Stimulated activated effector memory CD8-positive, alpha-beta T cell treated with anti-CD3 and anti-CD28 coated beads, Interleukin-12 subunit alpha, Interleukin-12 subunit beta, amount 100 ng/mL, for 72 hours (primary cell): ENCODE measurements at regions not wholly inside any gene's neighbourhood (a gene's known extent, or its start where the extent isn't known, plus 50 kb on each side); places are given as distances from the start of the nearest gene placed in this dataset.
"Not testable (repeated sequence)": the region's sequence is repeated elsewhere in the genome, so short reads cannot be mapped to it uniquely, and the experiment has no call there.

ENCODE experiments used
- ATAC-seq: fragments of 150-1000 bp; cut with Tn5 transposase; 2 replicates; pipeline ENCODE4 v1.10.0; 2021
- DNase-seq, 2 donors: peaks; one replicate each; pipeline ENCODE4 v3.0.0; 2021 to 2022; ENCODE audit warnings: low spot score in 2 of 2
- H3K27ac Mint-ChIP-seq: one replicate; pipeline ENCODE4 v1.8.0; 2022; ENCODE audit warnings: mild to moderate bottlenecking, mixed read lengths
- H3K36me3 Mint-ChIP-seq: one replicate; pipeline ENCODE4 v1.8.0; 2022; ENCODE audit warnings: mild to moderate bottlenecking, mixed read lengths
- H3K4me1 Mint-ChIP-seq: one replicate; pipeline ENCODE4 v1.8.0; 2022; ENCODE audit warnings: mixed read lengths
- H3K4me3 Mint-ChIP-seq: one replicate; pipeline ENCODE4 v1.8.0; 2022; ENCODE audit warnings: mild to moderate bottlenecking, mixed read lengths
- H3K9me3 Mint-ChIP-seq: one replicate; pipeline ENCODE4 v1.8.0; 2022; ENCODE audit warnings: mixed read lengths

- Mint-ChIP-seq H3K4me3 (no peak overlapping the region), H3K4me1 (no peaks in the 10 kb centered on the region), H3K9me3 (no peaks in the 10 kb centered on the region), H3K36me3 (no peaks in the 10 kb centered on the region), H3K27ac (no peak overlapping the region)
- peak; percentile 62 for ATAC-seq
- no peak for DNase-seq
Measured at GRCh38 chr7:115822380-115822779, 208.2 kb downstream of the TFEC start.

DNA sequence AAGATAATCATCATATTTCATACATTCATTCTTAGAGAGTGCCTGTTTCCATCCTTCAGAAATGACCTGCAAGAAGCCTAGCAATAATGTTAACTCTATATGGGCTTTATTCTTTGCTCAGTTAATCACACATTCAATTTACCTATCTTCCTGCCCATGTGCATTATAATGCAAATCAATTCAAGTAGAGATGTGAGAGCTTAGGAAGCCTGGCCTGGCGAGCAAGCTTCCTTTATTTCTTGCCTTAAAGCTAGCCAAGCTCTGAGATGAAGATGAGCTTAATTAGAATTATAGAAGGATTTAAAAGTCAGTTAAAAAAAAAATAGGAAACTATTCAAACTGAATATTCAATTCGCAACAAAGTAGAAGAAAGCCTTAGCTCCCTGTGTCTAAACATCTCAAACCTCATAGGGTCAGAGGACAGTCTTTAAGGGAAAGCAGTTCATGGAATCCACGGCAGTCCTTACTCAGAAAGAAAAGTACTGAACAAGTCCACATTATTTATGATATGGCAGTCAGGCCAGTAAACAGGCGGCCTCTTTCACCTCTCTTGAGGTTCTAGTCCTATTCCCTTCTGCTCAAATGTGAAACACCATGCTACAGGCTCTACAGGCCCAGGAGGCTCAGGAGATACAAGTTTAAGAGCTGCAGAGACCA lies 214.1 kb downstream of the TFEC start:
- ATAC-seq (no peak), DNase-seq (no peak)
- no peaks in the 10 kb centered on the region for H3K36me3 Mint-ChIP-seq
- H3K27ac Mint-ChIP-seq, result no peak overlapping the region
- no peak overlapping the region for H3K4me3 Mint-ChIP-seq
- no peaks in the 10 kb centered on the region for H3K9me3 Mint-ChIP-seq
- no peaks in the 10 kb centered on the region for H3K4me1 Mint-ChIP-seq

DNA sequence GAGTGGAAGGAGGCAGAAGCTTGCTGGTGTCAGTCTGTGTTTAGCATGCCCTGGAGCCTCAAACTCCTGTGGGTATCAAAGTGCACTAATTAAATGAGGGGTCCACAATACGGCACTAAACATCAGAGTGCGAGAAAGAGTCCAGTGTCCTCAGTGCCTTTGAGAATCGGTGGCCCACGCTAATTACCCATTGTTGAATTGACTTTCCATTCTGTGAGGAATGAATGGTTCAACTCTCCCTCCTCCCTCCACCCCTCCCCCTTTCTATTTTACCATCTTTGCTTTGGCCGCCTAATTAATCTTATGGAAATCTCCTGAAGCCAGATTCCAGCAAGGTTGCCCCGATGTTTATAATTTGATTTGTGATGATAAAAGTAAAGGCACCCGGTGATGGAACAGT lies 217.8 kb downstream of the TFEC start:
- Mint-ChIP-seq H3K4me3 (no peak overlapping the region), H3K27ac (no peak overlapping the region), H3K9me3 (no peaks in the 10 kb centered on the region), H3K36me3 (no peaks in the 10 kb centered on the region), H3K4me1 (no peaks in the 10 kb centered on the region)
- ATAC-seq (no peak), DNase-seq (no peak)

DNA sequence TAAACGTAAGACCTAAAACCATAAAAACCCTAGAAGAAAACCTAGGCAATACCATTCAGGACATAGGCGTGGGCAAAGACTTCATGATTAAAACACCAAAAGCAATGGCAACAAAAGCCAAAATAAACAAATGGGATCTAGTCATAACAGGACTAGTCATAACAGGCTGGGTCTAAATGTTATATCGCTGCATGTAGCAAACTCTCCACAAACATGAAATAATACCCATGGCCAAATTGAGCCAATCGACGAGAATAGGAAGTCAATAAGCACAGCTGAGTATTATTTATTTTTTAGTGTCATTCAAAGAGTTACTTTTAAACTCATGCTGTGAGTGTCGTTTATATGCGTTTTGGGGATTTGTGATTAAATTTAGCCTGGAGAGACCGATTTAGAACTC lies 225.1 kb downstream of the TFEC start:
- Mint-ChIP-seq H3K9me3 (no peaks in the 10 kb centered on the region), H3K36me3 (no peaks in the 10 kb centered on the region), H3K27ac (no peak overlapping the region), H3K4me3 (no peak overlapping the region), H3K4me1 (no peaks in the 10 kb centered on the region)
- no peak for ATAC-seq
- no peak for DNase-seq

GRCh38 chr7:115802415-115802814 lies 228.1 kb downstream of the TFEC start:
- no peak for ATAC-seq
- Mint-ChIP-seq H3K4me3 (no peak overlapping the region), H3K4me1 (no peaks in the 10 kb centered on the region), H3K36me3 (no peaks in the 10 kb centered on the region), H3K27ac (no peak overlapping the region), H3K9me3 (no peaks in the 10 kb centered on the region)
- DNase-seq, result no peak

- no peaks in the 10 kb centered on the region for H3K36me3 Mint-ChIP-seq
- no peak overlapping the region for H3K27ac Mint-ChIP-seq
- no peaks in the 10 kb centered on the region for H3K4me1 Mint-ChIP-seq
- ATAC-seq (no peak), DNase-seq (no peak)
- no peaks in the 10 kb centered on the region for H3K9me3 Mint-ChIP-seq
- no peak overlapping the region for H3K4me3 Mint-ChIP-seq
Measured at GRCh38 chr7:115799430-115799829, 231.1 kb downstream of the TFEC start.

- H3K4me3 Mint-ChIP-seq, result no peak overlapping the region
Measured at GRCh38 chr7:115793958-115794702, 236.4 kb downstream of the TFEC start.

GRCh38 chr7:115789901-115790300 lies 240.7 kb downstream of the TFEC start:
- no peaks in the 10 kb centered on the region for H3K4me1 Mint-ChIP-seq
- DNase-seq (no peak), ATAC-seq (no peak)
- no peak overlapping the region for H3K4me3 Mint-ChIP-seq
- H3K9me3 Mint-ChIP-seq, result no peaks in the 10 kb centered on the region
- H3K36me3 Mint-ChIP-seq, result no peaks in the 10 kb centered on the region
- no peak overlapping the region for H3K27ac Mint-ChIP-seq

More at GRCh38 chr7:115793958-115794702, 236.4 kb downstream of the TFEC start:
- DNase-seq (no peak), ATAC-seq (no peak)
- Mint-ChIP-seq H3K9me3 (no peaks in the 10 kb centered on the region), H3K4me1 (no peaks in the 10 kb centered on the region), H3K27ac (no peak overlapping the region), H3K36me3 (no peaks in the 10 kb centered on the region)

GRCh38 chr7:115789473-115789872 lies 241.1 kb downstream of the TFEC start:
- not testable (repeated sequence) for ATAC-seq, H3K4me3 Mint-ChIP-seq, H3K9me3 Mint-ChIP-seq, H3K4me1 Mint-ChIP-seq, DNase-seq, H3K36me3 Mint-ChIP-seq, H3K27ac Mint-ChIP-seq

GRCh38 chr7:115782696-115783490 lies 247.7 kb downstream of the TFEC start:
- no peaks in the 10 kb centered on the region for H3K4me1 Mint-ChIP-seq
- no peak overlapping the region for H3K27ac Mint-ChIP-seq
- no peaks in the 10 kb centered on the region for H3K9me3 Mint-ChIP-seq
- ATAC-seq, result no peak
- DNase-seq, result no peak
- no peak overlapping the region for H3K4me3 Mint-ChIP-seq
- no peaks in the 10 kb centered on the region for H3K36me3 Mint-ChIP-seq

DNA sequence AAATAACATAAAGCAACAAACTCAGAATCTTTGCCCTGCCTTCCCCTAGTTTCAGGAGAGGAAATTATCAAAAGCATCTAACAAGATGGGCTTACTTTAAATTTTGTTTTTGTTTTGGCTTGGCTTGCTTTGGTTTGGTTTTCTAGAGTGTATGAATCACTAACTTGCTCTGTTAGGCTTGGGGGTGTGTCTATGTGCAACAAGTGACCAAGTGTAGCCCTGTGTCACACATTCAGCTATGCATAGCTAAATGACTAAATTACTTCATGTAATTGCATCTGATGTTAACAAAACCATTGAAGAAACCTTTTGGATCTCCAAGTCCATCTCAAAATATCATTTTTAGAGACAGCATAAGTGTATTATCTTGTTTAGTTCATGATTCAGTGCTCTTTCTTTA lies 251.0 kb downstream of the TFEC start:
- Mint-ChIP-seq H3K27ac (no peak overlapping the region), H3K36me3 (no peaks in the 10 kb centered on the region), H3K4me3 (no peak overlapping the region), H3K4me1 (no peaks in the 10 kb centered on the region), H3K9me3 (no peaks in the 10 kb centered on the region)
- DNase-seq, result no peak
- ATAC-seq, result peak; percentile 75

DNA sequence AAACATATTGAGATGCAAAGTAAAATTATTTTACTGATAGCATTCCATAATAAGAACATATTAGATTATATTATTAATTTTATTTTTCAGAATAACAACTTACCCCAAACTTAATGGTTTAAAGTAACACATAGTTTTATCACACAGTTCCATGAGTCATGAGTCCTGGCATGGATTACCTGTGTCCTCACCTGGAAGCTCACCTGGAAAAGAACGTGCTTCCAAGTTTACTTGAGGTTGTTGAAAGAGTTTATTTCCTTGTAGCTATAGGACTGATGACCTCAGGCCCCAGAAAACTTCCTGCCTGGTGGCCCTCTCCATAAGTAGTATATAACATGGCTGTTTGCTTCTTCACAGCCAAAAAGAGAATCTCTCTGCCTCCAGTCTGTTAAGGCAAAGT lies 254.6 kb downstream of the TFEC start:
- Mint-ChIP-seq H3K36me3 (no peaks in the 10 kb centered on the region), H3K9me3 (no peaks in the 10 kb centered on the region), H3K4me1 (no peaks in the 10 kb centered on the region), H3K27ac (no peak overlapping the region), H3K4me3 (no peak overlapping the region)
- no peak for ATAC-seq
- DNase-seq, result no peak

- DNase-seq, result no peak
- Mint-ChIP-seq H3K4me1 (no peaks in the 10 kb centered on the region), H3K27ac (no peak overlapping the region), H3K9me3 (no peaks in the 10 kb centered on the region), H3K36me3 (no peaks in the 10 kb centered on the region), H3K4me3 (no peak overlapping the region)
- no peak for ATAC-seq
Measured at GRCh38 chr7:115763347-115763746, 267.2 kb downstream of the TFEC start.

GRCh38 chr7:115758025-115758424 lies 272.5 kb downstream of the TFEC start:
- Mint-ChIP-seq H3K9me3 (no peaks in the 10 kb centered on the region), H3K4me1 (no peaks in the 10 kb centered on the region), H3K4me3 (no peak overlapping the region), H3K36me3 (no peaks in the 10 kb centered on the region), H3K27ac (no peak overlapping the region)
- DNase-seq, result no peak
- no peak for ATAC-seq

DNA sequence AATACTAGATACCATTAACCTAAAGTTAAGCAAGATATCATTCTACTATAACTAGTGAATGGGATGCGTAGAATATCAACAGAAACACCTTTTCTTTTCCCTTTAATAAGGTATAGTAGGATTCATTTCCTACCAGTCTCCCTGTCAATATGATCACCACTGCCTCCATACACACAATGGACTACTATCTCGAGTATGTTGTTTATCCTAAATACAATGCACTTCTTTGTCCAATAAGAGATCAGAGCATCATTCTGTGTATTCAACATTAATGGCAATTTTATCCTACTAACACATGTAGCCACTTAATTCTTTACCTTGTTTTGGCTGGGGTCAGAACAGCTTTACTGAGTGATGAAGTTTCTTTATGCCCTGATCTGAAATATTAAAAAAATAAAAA lies 276.3 kb downstream of the TFEC start:
- Mint-ChIP-seq H3K27ac (no peak overlapping the region), H3K4me1 (no peaks in the 10 kb centered on the region), H3K4me3 (no peak overlapping the region), H3K9me3 (no peaks in the 10 kb centered on the region), H3K36me3 (no peaks in the 10 kb centered on the region)
- DNase-seq (no peak), ATAC-seq (no peak)

DNA sequence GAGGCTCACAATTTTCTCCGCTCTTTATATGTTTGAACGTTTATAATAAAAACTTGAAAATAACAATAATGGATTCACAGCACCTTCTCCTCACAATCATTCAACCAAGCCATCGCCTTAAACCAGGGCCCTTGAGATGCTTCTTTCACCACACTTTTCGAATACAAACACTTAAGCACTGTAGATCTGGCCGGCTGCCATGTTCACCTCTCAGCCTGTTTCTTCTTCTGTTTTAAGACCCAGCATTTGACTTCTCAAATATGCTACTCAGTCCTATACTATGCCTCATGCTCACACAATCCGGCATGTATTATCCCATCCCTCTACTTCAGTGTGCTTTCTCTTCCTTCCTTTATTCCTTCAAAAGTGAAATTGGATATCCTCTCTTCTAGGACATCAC lies 280.6 kb downstream of the TFEC start:
- Mint-ChIP-seq H3K4me3 (no peak overlapping the region), H3K36me3 (no peaks in the 10 kb centered on the region), H3K27ac (no peak overlapping the region), H3K4me1 (no peaks in the 10 kb centered on the region), H3K9me3 (no peaks in the 10 kb centered on the region)
- DNase-seq (no peak), ATAC-seq (no peak)
